PFSK-1 (cell line): ENCODE measurements at regions not wholly inside any gene's neighbourhood (a gene's known extent, or its start where the extent isn't known, plus 50 kb on each side); places are given as distances from the start of the nearest gene placed in this dataset.

ENCODE experiments used
- FOXP2 ChIP-seq: optimal IDR thresholded peaks from 2 replicates; pipeline ENCODE3; 2011; ENCODE audit warnings: borderline replicate concordance, control low read depth, inconsistent platforms; ENCODE audit not compliant: insufficient read depth; ENCODE audit errors: extremely low read length, extremely low read depth
- POLR2AphosphoS5 ChIP-seq: IDR thresholded peaks from 2 replicates; pipeline ENCODE4 v1.6.1; 2012; ENCODE audit warnings: low read depth, mild to moderate bottlenecking, control low read depth, low read length, moderate library complexity
- REST ChIP-seq, 2 experiments: IDR thresholded peaks; 2 replicates each; pipeline versions ENCODE4 v1.6.1 to v1.8.0; 2011 to 2012; ENCODE audit warnings: low read depth in 2 of 2, low read length in 2 of 2, control low read depth in 1 of 2, inconsistent platforms in 1 of 2, mild to moderate bottlenecking in 1 of 2, moderate library complexity in 1 of 2; ENCODE audit not compliant: insufficient read depth in 1 of 2
- SIN3A ChIP-seq: IDR thresholded peaks from 2 replicates; pipeline ENCODE4 v1.6.1; 2012; ENCODE audit warnings: mild to moderate bottlenecking, low read length, moderate library complexity, borderline replicate concordance; ENCODE audit not compliant: insufficient read depth
- TAF1 ChIP-seq: IDR thresholded peaks from 2 replicates; pipeline ENCODE4 v1.6.1; 2012; ENCODE audit warnings: low read length, control low read depth, borderline replicate concordance; ENCODE audit not compliant: insufficient read depth

GRCh38 chr6:165791876-165792437, 128.9 kb upstream of the PDE10A start:
- TF ChIP-seq POLR2AphosphoS5: no peak
- TF ChIP-seq TAF1: no peak
- no peak for TF ChIP-seq REST (IDR thresholded peaks at IDR 0.05; ENCODE audit: insufficient read depth in 1 of 2, low read depth in 2 of 2, low read length in 2 of 2)
- no peak for TF ChIP-seq SIN3A
- TF ChIP-seq FOXP2: no peak
